HL-60 (cell line): ENCODE measurements at regions not wholly inside any gene's neighbourhood (a gene's known extent, or its start where the extent isn't known, plus 50 kb on each side); places are given as distances from the start of the nearest gene placed in this dataset.

ENCODE experiments used
- GABPA ChIP-seq: IDR thresholded peaks from 2 replicates; pipeline ENCODE4 v1.6.1; 2012; ENCODE audit warnings: low read depth
- POLR2AphosphoS5 ChIP-seq: IDR thresholded peaks from 2 replicates; pipeline ENCODE4 v1.6.1; 2012; ENCODE audit warnings: low read depth
- SPI1 ChIP-seq: IDR thresholded peaks from 2 replicates; pipeline ENCODE4 v1.6.1; 2012; ENCODE audit warnings: low read depth, mild to moderate bottlenecking, borderline replicate concordance
- TF ChIP-seq, protein P1 (sequence below): IDR thresholded peaks from one replicate; pipeline ENCODE4 v1.5.1; 2011; ENCODE audit warnings: low read length, control low read depth, inconsistent platforms; ENCODE audit not compliant: insufficient read depth
- TF ChIP-seq, protein P2 (sequence below): IDR thresholded peaks from 2 replicates; pipeline ENCODE4 v1.6.1; 2012; ENCODE audit warnings: low read depth; ENCODE audit not compliant: insufficient replicate concordance

DNA sequence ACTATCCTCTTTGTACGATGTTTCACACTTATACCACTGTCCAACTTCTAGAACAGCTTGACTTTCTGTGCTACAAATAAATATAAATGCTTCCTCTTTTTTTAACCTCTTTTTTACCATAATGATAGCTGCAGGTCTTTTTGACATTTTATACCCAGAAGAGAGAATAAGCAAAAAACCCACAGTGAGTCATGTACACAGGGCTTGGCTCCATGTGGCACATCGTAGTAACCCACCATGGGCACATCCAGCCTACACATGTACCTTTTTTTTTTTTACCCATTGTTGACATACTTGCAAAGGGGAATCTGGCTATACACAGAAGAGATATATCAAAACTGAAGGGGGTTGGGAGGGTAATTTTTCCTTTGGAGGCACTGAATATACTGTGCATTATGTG lies 59.5 kb upstream of the RSPO3 start:
- TF ChIP-seq POLR2AphosphoS5, result no peak
- TF ChIP-seq, protein P1, sequence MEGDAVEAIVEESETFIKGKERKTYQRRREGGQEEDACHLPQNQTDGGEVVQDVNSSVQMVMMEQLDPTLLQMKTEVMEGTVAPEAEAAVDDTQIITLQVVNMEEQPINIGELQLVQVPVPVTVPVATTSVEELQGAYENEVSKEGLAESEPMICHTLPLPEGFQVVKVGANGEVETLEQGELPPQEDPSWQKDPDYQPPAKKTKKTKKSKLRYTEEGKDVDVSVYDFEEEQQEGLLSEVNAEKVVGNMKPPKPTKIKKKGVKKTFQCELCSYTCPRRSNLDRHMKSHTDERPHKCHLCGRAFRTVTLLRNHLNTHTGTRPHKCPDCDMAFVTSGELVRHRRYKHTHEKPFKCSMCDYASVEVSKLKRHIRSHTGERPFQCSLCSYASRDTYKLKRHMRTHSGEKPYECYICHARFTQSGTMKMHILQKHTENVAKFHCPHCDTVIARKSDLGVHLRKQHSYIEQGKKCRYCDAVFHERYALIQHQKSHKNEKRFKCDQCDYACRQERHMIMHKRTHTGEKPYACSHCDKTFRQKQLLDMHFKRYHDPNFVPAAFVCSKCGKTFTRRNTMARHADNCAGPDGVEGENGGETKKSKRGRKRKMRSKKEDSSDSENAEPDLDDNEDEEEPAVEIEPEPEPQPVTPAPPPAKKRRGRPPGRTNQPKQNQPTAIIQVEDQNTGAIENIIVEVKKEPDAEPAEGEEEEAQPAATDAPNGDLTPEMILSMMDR, result no peak
- TF ChIP-seq, protein P2, sequence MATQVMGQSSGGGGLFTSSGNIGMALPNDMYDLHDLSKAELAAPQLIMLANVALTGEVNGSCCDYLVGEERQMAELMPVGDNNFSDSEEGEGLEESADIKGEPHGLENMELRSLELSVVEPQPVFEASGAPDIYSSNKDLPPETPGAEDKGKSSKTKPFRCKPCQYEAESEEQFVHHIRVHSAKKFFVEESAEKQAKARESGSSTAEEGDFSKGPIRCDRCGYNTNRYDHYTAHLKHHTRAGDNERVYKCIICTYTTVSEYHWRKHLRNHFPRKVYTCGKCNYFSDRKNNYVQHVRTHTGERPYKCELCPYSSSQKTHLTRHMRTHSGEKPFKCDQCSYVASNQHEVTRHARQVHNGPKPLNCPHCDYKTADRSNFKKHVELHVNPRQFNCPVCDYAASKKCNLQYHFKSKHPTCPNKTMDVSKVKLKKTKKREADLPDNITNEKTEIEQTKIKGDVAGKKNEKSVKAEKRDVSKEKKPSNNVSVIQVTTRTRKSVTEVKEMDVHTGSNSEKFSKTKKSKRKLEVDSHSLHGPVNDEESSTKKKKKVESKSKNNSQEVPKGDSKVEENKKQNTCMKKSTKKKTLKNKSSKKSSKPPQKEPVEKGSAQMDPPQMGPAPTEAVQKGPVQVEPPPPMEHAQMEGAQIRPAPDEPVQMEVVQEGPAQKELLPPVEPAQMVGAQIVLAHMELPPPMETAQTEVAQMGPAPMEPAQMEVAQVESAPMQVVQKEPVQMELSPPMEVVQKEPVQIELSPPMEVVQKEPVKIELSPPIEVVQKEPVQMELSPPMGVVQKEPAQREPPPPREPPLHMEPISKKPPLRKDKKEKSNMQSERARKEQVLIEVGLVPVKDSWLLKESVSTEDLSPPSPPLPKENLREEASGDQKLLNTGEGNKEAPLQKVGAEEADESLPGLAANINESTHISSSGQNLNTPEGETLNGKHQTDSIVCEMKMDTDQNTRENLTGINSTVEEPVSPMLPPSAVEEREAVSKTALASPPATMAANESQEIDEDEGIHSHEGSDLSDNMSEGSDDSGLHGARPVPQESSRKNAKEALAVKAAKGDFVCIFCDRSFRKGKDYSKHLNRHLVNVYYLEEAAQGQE, result no peak
- TF ChIP-seq GABPA, result no peak
- no peak for TF ChIP-seq SPI1
